Activated T-helper 1 cell treated with anti-CD3 and anti-CD28 coated beads, Interleukin-12 subunit alpha, Interleukin-12 subunit beta, Interleukin-2, Interleukin-4 antibody, amounts not matched to agents 30 ng/mL and 10 ng/mL and 1 ng/mL, durations not matched to agents 14 hours and 24 hours and 36 hours (primary cell): ENCODE measurements at regions not wholly inside any gene's neighbourhood (a gene's known extent, or its start where the extent isn't known, plus 50 kb on each side); places are given as distances from the start of the nearest gene placed in this dataset.
"Not testable (repeated sequence)": the region's sequence is repeated elsewhere in the genome, so short reads cannot be mapped to it uniquely, and the experiment has no call there.

ENCODE experiments used
- DNase-seq: peaks from one replicate; pipeline ENCODE4 v3.0.0; 2021; ENCODE audit warnings: low spot score
- H3K27ac Mint-ChIP-seq: one replicate; pipeline ENCODE4 v1.8.0; 2021; ENCODE audit warnings: mild to moderate bottlenecking, mixed read lengths
- H3K27me3 Mint-ChIP-seq: one replicate; pipeline ENCODE4 v1.8.0; 2022; ENCODE audit warnings: mild to moderate bottlenecking, moderate library complexity, mixed read lengths; ENCODE audit not compliant: insufficient read depth
- H3K36me3 Mint-ChIP-seq: one replicate; pipeline ENCODE4 v1.8.0; 2021; ENCODE audit warnings: low read depth, mixed read lengths
- H3K4me1 Mint-ChIP-seq: one replicate; pipeline ENCODE4 v1.8.0; 2021; ENCODE audit warnings: low read depth, mixed read lengths
- H3K4me3 Mint-ChIP-seq: one replicate; pipeline ENCODE4 v1.8.0; 2021; ENCODE audit warnings: mild to moderate bottlenecking, moderate library complexity, mixed read lengths
- H3K9me3 Mint-ChIP-seq: one replicate; pipeline ENCODE4 v1.8.0; 2021; ENCODE audit warnings: mixed read lengths
- intact Hi-C: fragments of 100-400 bp; cut with micrococcal nuclease; formaldehyde crosslinking; loops from one replicate; pipeline ENCODE4 v1.15.1; 2024

DNA sequence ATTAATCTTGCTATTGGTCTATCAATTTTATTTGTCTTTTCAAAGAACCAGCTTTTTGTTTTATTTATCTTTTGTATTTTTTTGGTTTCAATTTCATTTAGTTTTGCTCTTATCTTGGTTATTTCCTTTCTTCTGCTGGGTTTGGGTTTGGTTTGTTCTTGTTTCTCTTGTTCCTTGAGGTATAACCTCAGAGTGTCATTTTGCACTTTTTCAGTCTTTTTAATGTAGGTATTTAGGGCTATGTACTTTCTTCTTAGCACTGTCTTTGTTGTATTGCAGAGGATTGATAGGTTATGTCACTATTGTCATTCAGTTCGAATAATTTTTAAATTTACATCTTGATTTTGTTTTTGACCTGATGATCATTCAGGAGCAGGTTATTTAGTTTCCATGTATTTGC is 92.7 kb upstream of the DCD start:
- peaks cover 49% of the 10 kb centered on the region for H3K4me1 Mint-ChIP-seq
- intact Hi-C loops: no loop called here
- DNase-seq: no peak
- H3K4me3 Mint-ChIP-seq: peak overlapping the region; percentile 57
- H3K9me3 Mint-ChIP-seq: peaks cover 13% of the 10 kb centered on the region
- H3K27me3 Mint-ChIP-seq: peaks cover 8% of the 10 kb centered on the region
- H3K36me3 Mint-ChIP-seq: peaks cover 2% of the 10 kb centered on the region
- peak overlapping the region; percentile 57 for H3K27ac Mint-ChIP-seq

DNA sequence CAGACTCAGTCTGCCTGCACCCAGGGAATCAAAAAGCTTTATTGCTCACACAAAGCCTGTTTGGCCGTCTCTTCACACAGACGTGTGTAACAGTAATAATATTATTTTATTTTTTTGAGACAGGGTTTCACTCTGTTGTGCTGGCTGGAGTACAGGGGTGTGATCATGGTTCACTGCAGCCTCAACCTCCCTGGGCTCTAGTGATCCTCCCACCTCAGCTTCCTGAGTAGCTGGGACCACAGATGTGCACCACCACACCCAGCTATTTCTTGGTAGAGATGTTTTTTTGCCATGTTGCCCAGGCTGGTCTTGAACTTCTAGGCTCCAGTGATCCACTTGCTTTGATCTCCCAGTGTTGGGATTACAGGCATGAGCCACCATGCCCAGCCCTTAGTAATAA is 88.4 kb upstream of the DCD start:
- Mint-ChIP-seq H3K27me3 (peaks cover 7% of the 10 kb centered on the region), H3K36me3 (peaks cover 5% of the 10 kb centered on the region), H3K9me3 (peaks cover 19% of the 10 kb centered on the region), H3K4me3 (no peak overlapping the region), H3K4me1 (peaks cover 33% of the 10 kb centered on the region), H3K27ac (no peak overlapping the region)
- intact Hi-C loops: no loop called here
- DNase-seq: no peak

DNA sequence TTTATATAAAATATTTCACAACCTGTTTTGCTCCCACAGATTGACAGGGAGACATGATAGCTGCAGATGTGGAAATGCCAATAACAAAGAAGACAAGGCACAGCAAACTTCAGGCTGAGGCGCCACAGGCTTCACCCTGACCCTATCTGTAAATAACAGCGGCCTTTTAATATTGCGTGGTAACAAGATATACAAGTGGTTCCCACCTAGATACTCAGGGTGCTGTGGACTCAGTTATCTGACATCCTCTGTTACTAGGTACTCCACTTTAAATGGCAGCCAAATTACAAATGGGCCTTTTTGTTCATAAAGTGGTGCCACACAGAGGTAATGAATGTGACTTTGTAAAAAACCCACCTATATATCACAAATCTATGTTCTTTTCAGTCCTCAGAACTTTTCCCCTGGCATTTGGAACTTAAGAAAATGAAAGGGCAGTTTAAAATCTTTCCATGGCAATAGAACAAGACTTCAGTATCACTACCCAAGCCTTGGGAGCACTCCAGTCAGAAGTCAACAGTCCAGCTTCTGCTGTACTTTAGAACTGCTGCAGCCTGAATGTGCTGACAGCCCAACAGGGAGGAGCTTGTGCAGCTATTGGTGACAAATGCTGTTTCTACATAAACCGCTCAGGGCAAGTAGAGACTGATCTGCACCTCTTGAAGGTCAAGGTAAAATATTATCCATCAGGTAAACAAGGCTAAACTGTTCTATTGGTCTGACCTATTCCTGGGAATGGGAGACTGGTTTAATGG is 86.2 kb upstream of the DCD start:
- H3K4me1 Mint-ChIP-seq: peaks cover 15% of the 10 kb centered on the region
- no peak for DNase-seq
- peaks cover 19% of the 10 kb centered on the region for H3K9me3 Mint-ChIP-seq
- H3K36me3 Mint-ChIP-seq: peaks cover 5% of the 10 kb centered on the region
- peaks cover 4% of the 10 kb centered on the region for H3K27me3 Mint-ChIP-seq
- intact Hi-C loops: no loop called here
- no peak overlapping the region for H3K27ac Mint-ChIP-seq
- no peak overlapping the region for H3K4me3 Mint-ChIP-seq

DNA sequence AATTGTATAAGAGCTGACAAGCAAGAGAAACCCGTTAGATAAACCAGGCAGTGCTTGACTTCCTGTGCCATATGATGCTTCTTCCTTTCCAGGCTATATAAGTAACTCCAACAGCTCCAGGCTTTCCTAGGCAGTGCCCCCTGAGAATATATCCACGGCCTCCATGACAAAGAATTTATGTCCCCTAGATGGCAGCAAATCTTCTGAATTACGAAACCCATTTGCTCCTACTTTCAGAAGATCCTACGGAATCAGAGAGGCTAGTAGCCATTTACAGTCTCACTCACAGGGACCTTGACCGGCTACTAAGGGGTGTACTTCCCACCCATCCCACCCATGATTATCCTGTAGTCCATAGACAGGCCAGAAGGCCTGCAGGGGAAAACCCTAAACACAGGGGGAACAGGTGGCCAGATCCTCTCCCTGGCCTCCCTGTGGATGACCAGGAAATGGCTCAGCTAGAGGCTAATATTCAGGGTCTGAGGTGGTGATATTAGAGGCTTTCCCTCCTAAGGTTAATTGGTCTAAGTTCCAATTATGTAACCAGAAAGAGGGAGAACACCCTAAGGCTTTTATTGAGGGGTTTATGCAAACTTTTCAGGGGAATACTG is 77.2 kb upstream of the DCD start:
- Mint-ChIP-seq H3K4me1 (peaks cover 10% of the 10 kb centered on the region), H3K36me3 (no peaks in the 10 kb centered on the region), H3K27ac (no peak overlapping the region), H3K4me3 (no peak overlapping the region), H3K9me3 (no peaks in the 10 kb centered on the region), H3K27me3 (peaks cover 10% of the 10 kb centered on the region)
- intact Hi-C loops: no loop called here
- DNase-seq: no peak

DNA sequence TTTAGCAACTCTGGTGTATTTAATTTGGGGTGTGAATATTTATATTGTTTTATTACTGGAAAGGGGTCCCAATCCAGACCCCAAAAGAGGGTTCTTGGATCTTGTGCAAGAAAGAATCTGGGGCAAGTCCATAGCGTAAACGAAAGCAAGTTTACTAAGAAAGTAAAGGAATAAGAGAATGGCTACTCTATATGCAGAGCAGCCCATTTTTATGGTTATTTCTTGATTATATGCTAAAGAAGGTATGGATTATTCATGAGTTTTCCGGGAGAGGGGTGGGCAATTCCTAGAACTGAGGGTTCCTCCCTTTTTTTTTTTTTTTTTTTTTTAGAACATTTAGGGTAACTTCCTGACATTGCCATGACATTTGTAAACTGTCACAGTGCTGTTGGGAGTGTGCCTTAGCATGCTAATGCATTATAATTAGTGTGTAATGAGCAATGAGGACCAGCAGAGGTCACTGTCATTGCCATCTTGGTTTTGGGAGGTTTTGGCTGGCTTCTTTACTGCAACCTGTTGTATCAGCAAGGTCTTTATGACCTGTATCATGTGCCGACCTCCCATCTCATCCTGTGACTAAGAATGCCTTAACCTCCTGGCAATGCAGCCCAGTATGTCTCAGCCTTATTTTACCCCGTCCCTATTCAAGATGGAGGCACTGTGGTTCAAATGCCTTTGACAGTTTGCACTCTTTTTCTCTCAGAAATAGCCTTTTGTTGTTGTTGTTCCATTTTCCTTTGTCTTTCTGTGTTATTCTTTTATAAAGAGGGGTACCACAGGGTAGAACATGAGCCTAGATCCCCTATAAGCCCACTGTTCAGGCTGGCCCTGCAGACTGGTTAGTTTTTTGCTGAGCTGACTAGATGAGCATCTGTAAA is 75.5 kb upstream of the DCD start:
- peaks cover 14% of the 10 kb centered on the region for H3K27me3 Mint-ChIP-seq
- DNase-seq: no peak
- H3K9me3 Mint-ChIP-seq: no peaks in the 10 kb centered on the region
- H3K4me3 Mint-ChIP-seq: no peak overlapping the region
- peaks cover 10% of the 10 kb centered on the region for H3K4me1 Mint-ChIP-seq
- intact Hi-C loops: loop anchor here (1.0 kb wide), 2 partner anchors 26 to 350 kb away; no protein-coding TSS in a partner anchor
- no peaks in the 10 kb centered on the region for H3K36me3 Mint-ChIP-seq
- H3K27ac Mint-ChIP-seq: no peak overlapping the region

DNA sequence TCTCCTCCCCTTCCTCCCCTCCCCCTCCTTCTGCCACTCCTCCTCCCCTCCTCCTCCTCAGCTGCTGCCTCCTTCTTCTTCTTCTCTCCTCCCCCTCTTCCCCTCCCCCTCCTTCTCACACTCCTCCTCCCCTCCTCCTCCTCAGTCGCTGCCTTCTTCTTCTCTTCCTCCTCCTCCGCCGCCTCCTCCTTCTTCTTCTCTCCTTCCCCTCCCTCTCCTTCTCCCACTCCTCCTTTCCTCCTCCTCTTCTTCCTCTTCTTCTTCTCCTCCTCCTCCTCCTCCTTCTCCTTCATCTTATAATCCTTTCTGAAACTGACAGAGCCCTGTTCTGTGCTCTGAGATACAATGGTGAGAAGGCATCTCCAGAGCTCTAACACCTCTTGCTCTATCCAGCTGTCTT is 73.1 kb upstream of the DCD start:
- H3K9me3 Mint-ChIP-seq: no peaks in the 10 kb centered on the region
- intact Hi-C loops: no loop called here
- H3K36me3 Mint-ChIP-seq: no peaks in the 10 kb centered on the region

DNA sequence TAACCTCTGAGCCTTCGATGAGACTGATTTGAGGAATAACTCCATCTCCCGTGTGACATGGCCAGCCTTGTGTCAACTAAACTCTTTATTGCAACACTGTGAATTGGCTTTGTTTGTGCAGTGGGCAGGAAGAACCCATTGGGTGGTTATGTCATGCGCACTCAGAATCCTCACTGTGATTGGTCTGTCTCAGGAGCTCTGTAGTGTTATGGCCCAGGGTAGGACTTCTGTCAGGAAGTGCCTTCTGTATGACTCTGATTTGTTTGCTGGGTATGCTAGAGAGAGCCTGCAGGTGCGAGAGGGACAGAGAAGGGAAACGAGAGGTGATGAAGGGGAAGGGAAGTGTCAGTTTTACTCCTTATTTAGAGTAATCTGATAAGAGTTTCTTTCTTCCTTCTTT is 71.5 kb upstream of the DCD start:
- H3K27ac Mint-ChIP-seq: no peak overlapping the region
- peaks cover 8% of the 10 kb centered on the region for H3K27me3 Mint-ChIP-seq
- H3K9me3 Mint-ChIP-seq: no peaks in the 10 kb centered on the region
- intact Hi-C loops: no loop called here
- H3K4me3 Mint-ChIP-seq: no peak overlapping the region
- H3K36me3 Mint-ChIP-seq: no peaks in the 10 kb centered on the region
- peaks cover 10% of the 10 kb centered on the region for H3K4me1 Mint-ChIP-seq
- DNase-seq: no peak

More for the DNA sequence above, 73.1 kb upstream of the DCD start:
- Mint-ChIP-seq H3K4me3 (no peak overlapping the region), H3K27me3 (peaks cover 8% of the 10 kb centered on the region), H3K27ac (no peak overlapping the region), H3K4me1 (peaks cover 10% of the 10 kb centered on the region)
- no peak for DNase-seq

DNA sequence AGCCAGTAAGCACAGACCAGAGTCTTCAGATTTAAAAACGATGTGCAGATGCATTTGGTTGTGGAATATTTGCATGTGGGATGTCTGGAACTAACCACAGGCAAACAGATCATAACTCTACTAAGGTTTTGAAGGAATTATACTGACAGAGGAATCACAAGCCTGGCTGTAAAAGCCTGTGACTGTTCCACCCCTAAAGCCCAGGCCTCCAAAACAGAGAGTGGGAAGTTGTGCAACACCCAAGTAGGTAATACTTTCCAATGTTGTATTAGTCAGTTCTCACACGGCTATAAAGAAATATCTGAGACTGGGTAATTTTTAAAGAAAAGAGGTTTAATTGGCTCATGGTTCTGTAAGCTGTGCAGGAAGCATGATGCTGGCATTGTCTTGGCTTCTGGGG is 68.1 kb upstream of the DCD start:
- H3K27ac Mint-ChIP-seq: no peak overlapping the region
- intact Hi-C loops: no loop called here
- H3K36me3 Mint-ChIP-seq: no peaks in the 10 kb centered on the region
- no peaks in the 10 kb centered on the region for H3K4me1 Mint-ChIP-seq
- no peaks in the 10 kb centered on the region for H3K9me3 Mint-ChIP-seq
- H3K4me3 Mint-ChIP-seq: no peak overlapping the region
- no peak for DNase-seq
- peaks cover 21% of the 10 kb centered on the region for H3K27me3 Mint-ChIP-seq

DNA sequence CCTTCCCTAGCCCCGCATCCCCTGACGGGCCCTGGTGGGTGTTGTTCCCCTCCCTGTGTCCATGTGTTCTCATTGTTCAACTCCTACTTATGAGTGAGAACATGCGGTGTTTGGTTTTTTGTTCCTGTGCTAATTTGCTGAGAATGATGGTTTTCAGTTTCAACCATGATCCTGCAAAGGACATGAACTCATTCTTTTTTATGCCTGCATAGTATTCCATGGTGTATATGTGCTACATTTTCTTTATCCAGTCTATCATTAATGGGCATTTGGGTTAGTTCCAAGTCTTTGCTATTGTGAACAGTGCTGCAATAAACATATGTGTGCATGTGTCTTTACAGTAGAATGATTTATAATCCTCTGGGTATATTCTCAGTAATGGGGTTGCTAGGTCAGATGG is 65.7 kb upstream of the DCD start:
- intact Hi-C loops, H3K4me1 Mint-ChIP-seq, H3K4me3 Mint-ChIP-seq, H3K9me3 Mint-ChIP-seq, H3K36me3 Mint-ChIP-seq, H3K27ac Mint-ChIP-seq, DNase-seq: not testable (repeated sequence)
- peaks cover 26% of the 10 kb centered on the region for H3K27me3 Mint-ChIP-seq

DNA sequence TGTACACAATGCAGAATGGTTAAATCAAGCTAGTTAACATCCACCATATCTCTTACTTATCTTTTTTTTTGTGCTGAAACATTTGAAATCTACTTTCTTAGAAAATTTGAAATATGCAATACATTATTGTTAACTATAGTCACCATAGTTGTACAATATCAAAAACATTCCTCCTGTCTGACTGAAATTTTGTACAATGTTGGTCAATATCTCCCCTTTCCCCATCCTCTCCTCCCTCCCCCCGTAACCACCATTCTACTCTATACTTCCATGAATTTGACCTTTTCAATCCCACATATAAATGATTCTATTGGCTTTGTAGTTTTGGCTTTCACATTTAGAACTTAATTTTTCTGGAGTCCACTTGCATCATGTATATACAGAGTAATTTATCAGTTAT is 63.5 kb upstream of the DCD start:
- Mint-ChIP-seq H3K9me3 (no peaks in the 10 kb centered on the region), H3K27ac (no peak overlapping the region), H3K4me3 (no peak overlapping the region), H3K4me1 (no peaks in the 10 kb centered on the region), H3K27me3 (peaks cover 22% of the 10 kb centered on the region), H3K36me3 (no peaks in the 10 kb centered on the region)
- no peak for DNase-seq
- intact Hi-C loops: no loop called here

DNA sequence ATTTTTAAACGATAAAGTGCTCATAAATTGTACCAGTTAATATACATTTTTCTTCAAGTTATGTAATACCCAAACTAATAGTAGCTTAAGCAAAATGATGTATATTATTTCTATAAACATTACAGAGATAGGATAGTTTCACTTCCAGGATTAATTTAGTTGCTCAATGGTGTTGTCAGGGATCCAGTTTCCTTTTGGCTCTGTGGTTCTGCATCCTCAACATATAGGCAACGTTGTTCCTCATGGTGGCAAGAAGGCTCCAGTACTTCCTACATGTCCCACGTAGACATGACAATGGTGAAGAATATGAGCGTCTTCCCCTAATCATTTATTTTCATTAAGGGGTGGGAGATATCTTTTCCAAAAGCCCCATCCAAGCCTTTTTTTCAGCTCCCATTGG is 60.7 kb upstream of the DCD start:
- intact Hi-C loops: no loop called here
- Mint-ChIP-seq H3K4me3 (no peak overlapping the region), H3K9me3 (no peaks in the 10 kb centered on the region), H3K4me1 (no peaks in the 10 kb centered on the region), H3K36me3 (no peaks in the 10 kb centered on the region), H3K27ac (no peak overlapping the region), H3K27me3 (peaks cover 20% of the 10 kb centered on the region)
- DNase-seq: no peak

DNA sequence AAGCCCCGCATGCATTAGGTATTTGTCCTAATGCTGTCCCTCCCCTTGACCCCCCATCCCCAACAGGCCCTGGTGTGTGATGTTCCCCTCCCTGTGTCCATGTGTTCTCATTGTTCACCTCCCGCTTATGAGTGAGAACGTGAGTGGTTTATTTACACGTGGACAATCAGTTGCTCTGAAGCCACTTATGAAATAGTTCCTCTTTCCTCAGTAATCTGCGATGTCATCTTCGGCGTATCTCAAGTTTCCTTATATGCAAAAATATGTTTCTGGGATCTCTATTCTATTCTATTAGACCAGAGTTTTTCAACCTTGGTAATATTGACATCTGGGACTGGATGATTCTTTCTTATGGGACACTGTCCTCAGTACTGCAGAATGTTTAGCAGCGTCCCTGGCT is 56.0 kb upstream of the DCD start:
- H3K9me3 Mint-ChIP-seq: no peaks in the 10 kb centered on the region
- H3K27ac Mint-ChIP-seq: no peak overlapping the region
- intact Hi-C loops: no loop called here
- no peak for DNase-seq
- H3K36me3 Mint-ChIP-seq: no peaks in the 10 kb centered on the region
- H3K4me3 Mint-ChIP-seq: no peak overlapping the region
- H3K4me1 Mint-ChIP-seq: no peaks in the 10 kb centered on the region
- peaks cover 9% of the 10 kb centered on the region for H3K27me3 Mint-ChIP-seq
